ENCODE measurements at regions not wholly inside any gene's neighbourhood (a gene's known extent, or its start where the extent isn't known, plus 50 kb on each side); places are given as distances from the start of the nearest gene placed in this dataset.
A peak's percentile ranks its signal among the peaks of the same experiment; 100 is the strongest.

- Histone ChIP-seq H3K79me2 (ENCODE audit: control insufficient read depth, insufficient read depth, low read length, poor library complexity) (no peaks in the 10 kb centered on the region), H3K4me2 (ENCODE audit: low read length) (no peak overlapping the region), H3K36me3 (ENCODE audit: control insufficient read depth in 1 of 2, insufficient read depth in 2 of 2, low read length in 2 of 2) (no peaks in the 10 kb centered on the region), H2BK120ac (ENCODE audit: insufficient read depth, low read length, poor library complexity) (no peak overlapping the region), H3K9me3 (ENCODE audit: insufficient read depth, low read depth, low read length) (no peaks in the 10 kb centered on the region), H3K4me3 (ENCODE audit: low read depth, low read length) (no peak overlapping the region), H4K91ac (ENCODE audit: low read depth, low read length) (no peak overlapping the region), H4K12ac (ENCODE audit: low read depth, low read length) (no peak overlapping the region), H2AFZ (ENCODE audit: insufficient read depth, low read length, poor library complexity) (no peak overlapping the region), H3K14ac (ENCODE audit: low read length) (no peak overlapping the region), H3K9ac (ENCODE audit: low read length) (no peak overlapping the region), H3K4me1 (ENCODE audit: control insufficient read depth in 1 of 2, insufficient read depth in 2 of 2, low read length in 2 of 2) (no peaks in the 10 kb centered on the region), H3K27ac (ENCODE audit: low read depth, low read length) (no peak overlapping the region), H2BK12ac (ENCODE audit: low read length) (no peak overlapping the region), H3K18ac (ENCODE audit: low read length) (no peak overlapping the region), H4K8ac (ENCODE audit: low read depth, low read length) (no peak overlapping the region), H3K4ac (ENCODE audit: low read depth, low read length) (no peak overlapping the region), H3K27me3 (ENCODE audit: insufficient read depth, low read length) (no peaks in the 10 kb centered on the region), H2BK5ac (ENCODE audit: low read depth, low read length, poor library complexity) (no peak overlapping the region), H3K23ac (ENCODE audit: low read length) (no peak overlapping the region), H2AK5ac (ENCODE audit: low read length) (no peak overlapping the region), H3K79me1 (ENCODE audit: low read length) (no peaks in the 10 kb centered on the region)
- peak in 1 of 2 donors; percentile 25 for DNase-seq
- WGBS (ENCODE audit: extremely low coverage, insufficient coverage, insufficient read length): no CpG with 5 or more reads among the region's 1 CpG
Observed at GRCh38 chr7:31254926-31255325, 85.6 kb downstream of the NEUROD6 start.

GRCh38 chr7:31253532-31253931, 87.0 kb downstream of the NEUROD6 start:
- Histone ChIP-seq H3K4me3 (ENCODE audit: low read depth, low read length) (no peak overlapping the region), H3K4ac (ENCODE audit: low read depth, low read length) (no peak overlapping the region), H3K36me3 (ENCODE audit: control insufficient read depth in 1 of 2, insufficient read depth in 2 of 2, low read length in 2 of 2) (no peaks in the 10 kb centered on the region), H4K91ac (ENCODE audit: low read depth, low read length) (no peak overlapping the region), H4K8ac (ENCODE audit: low read depth, low read length) (no peak overlapping the region), H3K4me2 (ENCODE audit: low read length) (no peak overlapping the region), H3K79me2 (ENCODE audit: control insufficient read depth, insufficient read depth, low read length, poor library complexity) (no peaks in the 10 kb centered on the region), H3K23ac (ENCODE audit: low read length) (no peak overlapping the region), H3K27ac (ENCODE audit: low read depth, low read length) (no peak overlapping the region), H2BK5ac (ENCODE audit: low read depth, low read length, poor library complexity) (no peak overlapping the region), H4K12ac (ENCODE audit: low read depth, low read length) (no peak overlapping the region), H2AK5ac (ENCODE audit: low read length) (no peak overlapping the region), H3K9me3 (ENCODE audit: insufficient read depth, low read depth, low read length) (no peaks in the 10 kb centered on the region), H2BK12ac (ENCODE audit: low read length) (no peak overlapping the region), H2BK120ac (ENCODE audit: insufficient read depth, low read length, poor library complexity) (no peak overlapping the region), H3K4me1 (ENCODE audit: control insufficient read depth in 1 of 2, insufficient read depth in 2 of 2, low read length in 2 of 2) (no peaks in the 10 kb centered on the region), H2AFZ (ENCODE audit: insufficient read depth, low read length, poor library complexity) (no peak overlapping the region), H3K79me1 (ENCODE audit: low read length) (no peaks in the 10 kb centered on the region), H3K9ac (ENCODE audit: low read length) (no peak overlapping the region), H3K27me3 (ENCODE audit: insufficient read depth, low read length) (no peaks in the 10 kb centered on the region), H3K18ac (ENCODE audit: low read length) (no peak overlapping the region), H3K14ac (ENCODE audit: low read length) (no peak overlapping the region)
- no peak for DNase-seq
- WGBS (ENCODE audit: extremely low coverage, insufficient coverage, insufficient read length): no CpG with 5 or more reads among the region's 4 CpGs

- Histone ChIP-seq H3K27me3 (ENCODE audit: insufficient read depth, low read length) (no peaks in the 10 kb centered on the region), H2AFZ (ENCODE audit: insufficient read depth, low read length, poor library complexity) (no peak overlapping the region), H3K9ac (ENCODE audit: low read length) (no peak overlapping the region), H4K12ac (ENCODE audit: low read depth, low read length) (no peak overlapping the region), H3K4me2 (ENCODE audit: low read length) (no peak overlapping the region), H2BK120ac (ENCODE audit: insufficient read depth, low read length, poor library complexity) (no peak overlapping the region), H4K8ac (ENCODE audit: low read depth, low read length) (no peak overlapping the region), H2BK5ac (ENCODE audit: low read depth, low read length, poor library complexity) (no peak overlapping the region), H3K23ac (ENCODE audit: low read length) (no peak overlapping the region), H3K4ac (ENCODE audit: low read depth, low read length) (no peak overlapping the region), H3K79me2 (ENCODE audit: control insufficient read depth, insufficient read depth, low read length, poor library complexity) (no peaks in the 10 kb centered on the region), H3K9me3 (ENCODE audit: insufficient read depth, low read depth, low read length) (no peaks in the 10 kb centered on the region), H3K4me3 (ENCODE audit: low read depth, low read length) (no peak overlapping the region), H4K91ac (ENCODE audit: low read depth, low read length) (no peak overlapping the region), H3K79me1 (ENCODE audit: low read length) (no peaks in the 10 kb centered on the region), H3K18ac (ENCODE audit: low read length) (no peak overlapping the region), H3K36me3 (ENCODE audit: control insufficient read depth in 1 of 2, insufficient read depth in 2 of 2, low read length in 2 of 2) (no peaks in the 10 kb centered on the region), H3K27ac (ENCODE audit: low read depth, low read length) (no peak overlapping the region), H3K4me1 (ENCODE audit: control insufficient read depth in 1 of 2, insufficient read depth in 2 of 2, low read length in 2 of 2) (no peaks in the 10 kb centered on the region), H2AK5ac (ENCODE audit: low read length) (no peak overlapping the region), H2BK12ac (ENCODE audit: low read length) (no peak overlapping the region), H3K14ac (ENCODE audit: low read length) (no peak overlapping the region)
- WGBS (ENCODE audit: extremely low coverage, insufficient coverage, insufficient read length): no CpG with 5 or more reads among the region's 8 CpGs
- peak in 1 of 2 donors; percentile 6 for DNase-seq
Observed at GRCh38 chr7:31251441-31251840, 89.1 kb downstream of the NEUROD6 start.

GRCh38 chr7:31249671-31250070, 90.9 kb downstream of the NEUROD6 start:
- WGBS (ENCODE audit: extremely low coverage, insufficient coverage, insufficient read length): no CpG with 5 or more reads among the region's 11 CpGs

More at GRCh38 chr7:31249671-31250070, 90.9 kb downstream of the NEUROD6 start:
- Histone ChIP-seq H3K14ac (ENCODE audit: low read length) (no peak overlapping the region), H2AK5ac (ENCODE audit: low read length) (no peak overlapping the region), H3K9ac (ENCODE audit: low read length) (no peak overlapping the region), H3K27ac (ENCODE audit: low read depth, low read length) (no peak overlapping the region), H3K4ac (ENCODE audit: low read depth, low read length) (no peak overlapping the region), H3K79me2 (ENCODE audit: control insufficient read depth, insufficient read depth, low read length, poor library complexity) (no peaks in the 10 kb centered on the region), H3K79me1 (ENCODE audit: low read length) (no peaks in the 10 kb centered on the region), H3K9me3 (ENCODE audit: insufficient read depth, low read depth, low read length) (no peaks in the 10 kb centered on the region), H3K4me1 (ENCODE audit: control insufficient read depth in 1 of 2, insufficient read depth in 2 of 2, low read length in 2 of 2) (no peaks in the 10 kb centered on the region), H3K23ac (ENCODE audit: low read length) (no peak overlapping the region), H2BK12ac (ENCODE audit: low read length) (no peak overlapping the region), H4K91ac (ENCODE audit: low read depth, low read length) (no peak overlapping the region), H3K36me3 (ENCODE audit: control insufficient read depth in 1 of 2, insufficient read depth in 2 of 2, low read length in 2 of 2) (no peaks in the 10 kb centered on the region), H3K4me3 (ENCODE audit: low read depth, low read length) (no peak overlapping the region), H3K27me3 (ENCODE audit: insufficient read depth, low read length) (no peaks in the 10 kb centered on the region), H3K4me2 (ENCODE audit: low read length) (no peak overlapping the region), H2BK120ac (ENCODE audit: insufficient read depth, low read length, poor library complexity) (no peak overlapping the region), H4K8ac (ENCODE audit: low read depth, low read length) (no peak overlapping the region), H3K18ac (ENCODE audit: low read length) (no peak overlapping the region), H2BK5ac (ENCODE audit: low read depth, low read length, poor library complexity) (no peak overlapping the region), H2AFZ (ENCODE audit: insufficient read depth, low read length, poor library complexity) (no peak overlapping the region), H4K12ac (ENCODE audit: low read depth, low read length) (no peak overlapping the region)
- DNase-seq: no peak

All from trophoblast cell (in vitro differentiated cells and primary cell).